DMS114 treated with DMSO at 0.1 percent for 48 hours (cell line): ENCODE measurements at regions not wholly inside any gene's neighbourhood (a gene's known extent, or its start where the extent isn't known, plus 50 kb on each side); places are given as distances from the start of the nearest gene placed in this dataset.
"Not testable (repeated sequence)": the region's sequence is repeated elsewhere in the genome, so short reads cannot be mapped to it uniquely, and the experiment has no call there.

Source experiments
- DNase-seq: peaks from one replicate; lab custom pipeline; 2025; ENCODE audit not compliant: unreplicated experiment; lab: John Stamatoyannopoulos, UW

DNA sequence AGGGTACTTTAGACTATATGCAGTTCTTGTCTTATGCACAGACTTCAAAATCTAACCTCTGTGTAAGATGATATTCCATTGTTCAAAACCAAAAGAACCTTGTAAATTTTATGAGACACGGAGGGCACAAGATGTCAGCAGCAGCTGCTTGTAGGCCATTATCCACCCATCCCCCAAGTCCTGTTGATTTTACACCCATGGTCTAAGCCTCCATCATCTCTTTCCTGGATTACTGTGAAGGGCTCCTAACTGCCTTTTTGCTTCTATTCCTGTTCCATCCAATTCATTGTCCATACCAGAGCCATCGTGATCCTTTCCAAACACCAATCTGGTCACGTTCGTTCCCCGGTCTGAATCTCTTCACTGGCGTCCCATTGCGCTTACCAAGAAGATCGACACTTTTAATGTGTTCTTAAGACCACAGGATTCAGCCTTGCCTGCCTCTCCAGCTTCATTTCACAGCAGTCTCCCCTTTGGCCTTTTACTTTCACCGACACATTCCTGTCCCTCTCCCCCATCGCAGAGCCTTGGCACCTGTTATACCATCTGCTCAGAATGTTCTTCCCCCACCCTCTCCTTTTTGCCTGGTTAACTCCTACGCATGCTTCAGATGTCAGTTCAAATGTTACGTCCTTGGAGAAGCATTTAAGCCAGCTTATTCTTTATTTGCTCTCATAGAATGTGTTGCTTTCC, 107.3 kb upstream of the POU3F1 start:
- DNase-seq: no peak

DNA sequence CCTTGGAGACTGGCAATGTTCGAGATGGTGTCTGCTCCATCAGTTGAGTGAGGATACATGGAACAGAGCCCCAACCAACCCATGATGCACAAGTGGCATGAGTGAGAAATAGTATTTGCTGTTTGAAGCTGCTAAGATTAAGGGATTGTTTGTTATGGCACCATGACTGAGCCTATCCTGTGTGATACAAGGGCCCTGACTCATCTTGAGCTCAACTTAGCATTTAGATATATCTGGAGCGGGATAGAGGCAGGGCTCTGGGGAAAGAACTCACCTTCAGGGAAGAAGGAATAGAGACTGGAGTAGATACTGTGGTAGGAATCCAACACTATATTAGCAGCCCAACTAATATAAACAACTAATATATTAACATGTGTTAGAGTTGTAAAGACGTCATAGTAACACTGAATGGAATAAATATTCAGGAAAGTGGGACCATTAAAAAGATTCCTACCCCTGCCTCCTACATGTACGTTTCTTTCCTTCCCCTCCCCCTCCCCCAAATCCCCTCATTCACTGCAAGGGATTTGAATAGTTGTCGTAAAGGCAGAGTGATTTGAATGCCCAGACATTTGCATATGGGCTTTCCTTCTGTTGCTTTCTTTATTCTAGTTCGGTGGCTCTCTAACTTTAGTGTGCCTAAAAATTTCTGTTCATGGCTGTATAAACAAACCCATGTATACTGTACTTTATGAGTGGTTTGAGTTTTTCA, 106.6 kb upstream of the POU3F1 start:
- no peak for DNase-seq

DNA sequence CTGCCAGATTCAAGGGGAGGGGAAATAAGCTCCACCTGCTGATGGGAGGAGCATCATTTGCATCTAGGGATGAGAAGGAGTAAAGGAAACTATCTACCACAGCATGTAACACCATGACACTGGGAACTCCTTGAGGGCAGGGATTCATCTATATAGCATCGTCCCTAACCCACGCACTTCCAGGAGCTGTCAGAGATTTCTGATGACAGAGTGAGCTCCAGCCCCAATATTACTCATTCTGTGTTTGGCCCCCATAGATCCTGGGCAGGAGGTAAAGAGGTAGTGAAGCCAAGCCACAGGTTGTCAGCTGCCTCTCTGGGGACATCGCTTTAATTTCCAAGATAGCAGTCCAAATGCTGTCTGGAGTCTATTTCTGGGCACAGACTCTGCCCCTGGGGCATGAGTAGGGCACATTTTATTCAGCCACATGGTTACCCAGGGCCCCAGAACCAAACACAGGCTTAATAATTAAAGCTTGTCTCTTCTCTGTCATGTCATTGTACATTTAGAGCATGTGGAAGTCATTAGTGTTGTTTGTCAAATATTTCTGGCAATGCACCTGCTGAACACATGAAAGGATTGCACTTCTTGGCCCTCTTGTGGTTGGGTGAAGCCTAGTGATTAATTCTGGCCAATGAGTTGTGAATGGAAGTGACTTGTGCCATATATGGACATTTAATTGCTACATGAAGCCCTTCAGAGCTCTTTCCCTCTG, 105.9 kb upstream of the POU3F1 start:
- DNase-seq: no peak

DNA sequence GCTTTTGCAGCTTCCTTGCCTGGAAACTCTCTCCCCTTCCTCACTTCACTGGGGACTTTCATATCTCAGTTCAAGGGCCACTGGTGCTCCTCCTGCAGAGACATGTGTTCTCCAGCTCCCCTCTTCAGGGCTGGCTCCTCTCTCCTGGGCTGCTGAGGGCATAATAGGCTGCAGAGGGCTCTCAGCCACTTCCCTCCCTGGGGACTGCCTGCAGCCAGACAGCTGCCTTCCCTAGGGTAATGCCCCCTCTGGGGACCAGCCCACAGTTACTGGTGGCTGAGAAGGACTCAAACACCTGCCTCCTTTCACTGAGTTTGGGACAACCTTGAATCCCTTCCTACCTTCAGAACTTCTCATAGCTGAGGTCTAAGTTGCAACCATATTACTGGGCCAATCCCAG, 104.8 kb upstream of the POU3F1 start:
- no peak for DNase-seq

DNA sequence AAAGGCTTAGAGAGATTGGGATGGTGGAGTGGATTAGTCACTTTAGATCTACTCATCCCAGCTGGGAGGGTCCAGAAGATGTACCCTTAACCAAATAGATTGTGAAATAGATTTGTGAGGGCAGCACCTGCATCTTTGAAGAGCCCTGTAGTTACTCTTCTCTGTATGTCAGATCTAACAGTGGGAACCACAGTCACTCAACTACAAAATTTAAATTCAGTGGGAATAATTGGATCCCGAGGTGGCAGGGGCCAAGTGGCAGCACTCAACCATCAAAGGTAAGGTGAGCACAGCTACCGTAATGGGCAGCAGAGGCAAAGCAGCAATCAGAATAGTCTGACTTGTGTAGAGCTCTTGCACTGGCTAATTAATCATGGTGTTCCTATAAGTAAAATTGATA, 99.5 kb upstream of the POU3F1 start:
- not testable (repeated sequence) for DNase-seq

DNA sequence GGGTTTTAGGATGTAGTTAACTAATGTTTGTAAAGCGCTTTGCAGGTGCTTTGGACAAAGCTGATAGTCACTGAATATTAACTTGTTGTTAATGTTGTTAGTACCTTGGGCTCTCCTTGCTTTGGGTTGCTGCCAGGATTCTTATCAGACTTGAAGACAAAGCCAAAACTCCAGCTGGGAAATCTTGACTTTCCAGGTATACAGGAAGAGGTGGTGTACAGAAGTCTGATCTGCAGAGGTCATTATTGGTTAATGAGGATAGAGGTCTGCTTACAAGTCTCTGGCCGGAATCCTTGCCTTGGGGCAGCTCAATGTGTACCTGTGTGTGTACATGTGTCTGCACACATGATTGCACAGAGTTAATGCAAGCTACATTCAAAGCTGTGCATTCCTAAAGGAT, 96.0 kb upstream of the POU3F1 start:
- DNase-seq: no peak

DNA sequence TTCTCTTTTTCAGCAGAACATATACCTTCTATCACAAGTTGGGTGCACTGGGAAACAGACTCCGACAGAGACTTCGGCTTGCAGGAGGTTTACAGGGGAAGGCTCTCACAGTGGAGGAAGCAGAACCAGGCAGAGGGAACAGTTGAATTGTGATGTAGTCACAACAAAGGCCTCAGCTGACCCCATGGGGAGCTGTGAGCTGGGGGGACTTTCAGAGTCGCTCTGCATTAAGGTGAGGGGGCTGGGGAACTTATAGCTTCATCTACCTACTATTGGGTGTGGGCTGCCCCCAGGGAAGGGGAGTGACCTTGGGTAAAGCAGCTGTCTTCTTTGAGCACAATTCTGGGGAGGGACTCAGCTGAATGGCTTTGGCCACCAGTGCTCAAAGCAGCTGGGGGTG, 94.9 kb upstream of the POU3F1 start:
- no peak for DNase-seq

DNA sequence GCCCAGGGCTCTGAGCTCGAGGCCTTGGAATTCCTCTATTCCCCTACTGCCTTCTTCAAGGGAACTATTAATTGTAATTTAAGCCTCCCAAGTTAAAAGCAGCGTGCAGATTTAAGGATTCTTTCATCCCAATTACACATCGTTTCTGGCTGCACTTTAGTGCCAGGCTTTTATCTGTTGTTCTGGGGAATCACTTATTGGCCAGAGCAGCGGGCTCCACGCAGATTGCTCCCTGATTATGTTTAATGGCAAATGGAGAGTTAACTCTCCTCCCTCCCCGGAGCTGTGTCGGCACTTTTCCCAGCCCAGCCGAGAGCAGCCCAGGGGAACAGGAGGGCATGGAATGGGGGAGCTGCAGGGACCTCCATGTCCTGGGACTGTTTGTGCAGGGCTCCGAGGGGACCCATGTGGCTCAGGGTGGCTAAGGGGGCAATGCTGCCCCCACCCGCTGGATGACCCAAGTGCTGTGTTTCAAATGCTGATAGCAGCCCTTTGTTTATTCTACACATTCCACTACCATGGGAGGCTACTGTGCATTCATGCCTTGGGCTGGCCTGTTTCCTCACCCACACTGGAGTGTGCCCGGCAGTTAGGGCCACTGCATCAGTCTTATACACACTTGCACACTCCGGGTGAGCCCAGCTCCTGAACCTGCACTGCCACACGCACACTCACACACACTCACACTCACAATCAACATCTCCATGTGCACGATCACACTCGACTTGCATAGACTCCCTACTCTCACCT, 93.3 kb upstream of the POU3F1 start:
- no peak for DNase-seq

DNA sequence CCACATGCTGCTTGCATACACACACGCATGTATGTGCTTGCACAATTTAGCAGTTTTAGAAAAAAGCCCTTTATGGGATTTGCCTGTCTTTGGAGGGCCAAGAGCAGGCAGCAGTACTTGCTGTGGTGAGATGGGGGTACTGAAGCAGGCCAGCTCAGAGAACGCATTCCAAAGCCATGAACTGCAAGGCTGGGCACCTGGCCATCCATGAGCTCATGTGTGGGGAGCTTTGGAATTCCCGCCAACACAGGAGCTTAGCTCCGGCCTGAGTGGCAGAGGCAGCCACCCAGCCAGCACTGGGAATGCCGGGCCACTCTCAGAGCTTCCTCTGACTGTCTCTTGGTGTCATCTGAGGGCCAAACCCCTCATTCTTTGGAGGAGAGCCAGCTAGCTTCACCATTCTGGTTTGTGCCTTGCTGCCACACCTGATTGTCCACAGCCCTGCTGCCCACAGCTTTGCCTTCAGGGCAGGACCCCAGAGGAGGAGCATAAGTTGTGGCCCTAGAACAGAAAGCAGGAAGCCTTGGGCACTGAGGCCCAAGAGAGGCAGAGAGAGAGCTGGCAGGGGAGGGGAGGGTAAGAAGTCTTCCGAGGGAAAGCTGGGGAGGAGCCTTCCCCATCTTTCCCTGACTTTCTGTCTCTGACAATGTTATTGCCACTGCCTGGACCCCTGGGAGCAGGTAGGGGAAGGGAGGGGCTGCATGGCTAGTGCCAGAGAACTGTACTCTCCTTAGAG, 92.1 kb upstream of the POU3F1 start:
- DNase-seq: no peak

DNA sequence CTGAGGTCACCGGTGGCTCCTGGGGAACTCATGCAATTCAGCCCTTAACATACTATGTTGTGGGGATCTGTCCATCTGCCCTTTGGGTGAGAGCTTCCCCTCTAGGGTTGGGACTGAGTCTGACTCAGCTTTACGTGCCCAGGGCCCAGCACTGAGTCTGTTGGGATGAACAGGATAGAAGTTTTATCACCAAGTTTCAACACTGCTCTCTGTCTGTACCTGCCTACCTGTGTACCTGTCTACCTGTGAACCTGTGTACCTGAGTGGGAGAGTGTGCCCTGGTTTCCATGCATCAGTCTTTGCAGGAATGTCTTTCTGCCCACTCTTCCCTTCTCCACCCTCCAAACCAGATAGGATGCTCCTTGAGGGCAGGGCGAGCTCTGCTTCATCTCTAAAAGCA, 90.6 kb upstream of the POU3F1 start:
- no peak for DNase-seq

DNA sequence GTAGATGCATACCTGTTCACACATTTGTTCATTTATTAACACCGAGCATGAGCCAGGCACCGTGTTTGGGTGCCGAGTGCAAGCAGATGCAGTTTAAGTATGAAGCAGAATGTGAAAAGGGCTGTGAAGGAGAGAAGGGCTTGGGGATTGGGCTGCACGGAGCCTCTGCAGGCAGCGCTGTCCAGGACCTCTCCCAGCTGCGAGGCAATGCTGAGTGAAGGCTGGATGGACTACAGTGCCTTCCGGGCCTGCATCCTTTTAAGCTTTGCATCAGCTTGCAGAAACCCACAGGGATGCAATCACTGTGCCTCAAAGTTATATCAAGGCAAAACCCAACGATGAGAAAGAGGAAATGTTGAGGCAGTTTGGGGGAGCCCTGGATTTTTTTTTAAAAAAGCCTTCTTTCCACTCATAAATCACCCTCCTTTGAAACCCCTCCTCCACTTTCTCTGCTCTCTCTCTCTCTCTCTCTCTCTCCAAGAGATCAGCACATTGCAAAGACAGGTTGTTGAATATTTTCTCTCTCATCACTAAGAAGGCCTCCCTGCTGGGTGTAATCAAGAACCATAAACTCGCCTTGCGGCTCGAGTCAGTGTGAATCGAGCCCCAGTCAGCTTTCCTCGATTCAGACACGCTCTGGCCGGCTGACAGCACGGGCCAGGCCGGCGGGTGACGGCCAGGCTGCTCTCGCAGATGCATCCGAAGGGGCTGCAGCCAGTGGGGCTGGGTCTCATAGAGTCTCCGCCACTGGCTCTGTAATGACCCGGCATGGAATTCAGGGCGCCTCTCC, 89.2 kb upstream of the POU3F1 start:
- no peak for DNase-seq

DNA sequence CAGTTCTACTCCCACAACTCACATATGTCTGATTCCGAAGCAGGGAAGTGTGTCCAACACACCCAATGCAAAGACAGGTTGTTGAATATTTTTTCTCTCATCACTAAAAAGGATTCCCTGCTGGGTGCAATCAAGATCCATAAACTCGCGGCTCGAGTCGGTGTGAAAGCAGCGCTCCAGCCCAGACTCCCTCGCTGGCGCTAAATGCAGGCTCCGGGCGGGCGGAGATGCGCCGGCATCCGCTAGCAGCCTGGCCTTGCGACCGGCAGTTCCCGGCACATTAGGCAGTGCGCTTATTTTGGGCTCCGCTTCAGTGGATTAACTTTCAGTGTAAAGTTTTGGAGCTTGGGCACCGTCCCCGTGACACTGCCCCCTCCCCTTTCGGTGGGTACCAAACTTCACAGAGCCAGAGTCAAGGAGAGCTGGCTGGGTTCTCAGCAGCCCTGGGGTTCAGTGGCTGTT, 87.7 kb upstream of the POU3F1 start:
- DNase-seq: no peak

DNA sequence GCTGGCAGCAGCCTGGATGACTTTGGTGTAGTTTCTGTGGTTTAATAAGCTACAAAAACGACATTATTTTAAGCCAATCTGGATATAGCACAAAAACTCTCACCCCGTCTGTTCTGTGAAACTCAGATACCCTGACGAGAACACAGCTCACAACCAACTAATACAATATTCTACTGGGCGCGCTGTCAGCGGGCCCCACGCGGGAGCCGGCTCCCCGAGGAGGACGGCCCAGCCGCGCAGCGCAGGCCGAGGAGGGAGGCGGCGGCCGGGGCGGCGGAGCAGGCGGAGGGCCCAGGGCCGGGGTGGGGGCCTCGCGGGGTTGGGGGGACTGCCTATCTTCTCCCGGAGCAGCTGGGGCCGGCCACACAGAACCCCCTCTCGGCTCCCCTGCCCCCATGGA, 87.2 kb upstream of the POU3F1 start:
- no peak for DNase-seq

DNA sequence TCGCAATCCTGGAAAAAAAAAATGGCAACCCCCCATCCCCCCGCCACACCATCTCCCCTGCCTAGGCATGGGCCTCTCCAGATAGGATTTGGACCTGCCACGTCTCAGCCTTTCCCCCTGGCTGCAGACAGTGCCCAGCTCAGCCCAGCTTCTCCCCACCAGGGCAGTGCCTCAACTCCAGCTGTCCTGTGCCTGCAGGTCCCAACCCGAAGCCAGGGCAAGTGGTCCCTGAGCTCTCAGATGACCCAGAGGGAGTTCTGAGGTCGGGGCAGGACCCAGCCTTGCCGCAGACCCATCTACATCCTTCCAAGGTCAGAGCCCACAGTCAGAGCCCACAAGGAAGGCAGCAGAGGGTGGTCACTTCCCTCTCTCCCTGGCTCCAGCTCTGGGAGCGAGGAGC, 86.7 kb upstream of the POU3F1 start:
- DNase-seq: no peak

DNA sequence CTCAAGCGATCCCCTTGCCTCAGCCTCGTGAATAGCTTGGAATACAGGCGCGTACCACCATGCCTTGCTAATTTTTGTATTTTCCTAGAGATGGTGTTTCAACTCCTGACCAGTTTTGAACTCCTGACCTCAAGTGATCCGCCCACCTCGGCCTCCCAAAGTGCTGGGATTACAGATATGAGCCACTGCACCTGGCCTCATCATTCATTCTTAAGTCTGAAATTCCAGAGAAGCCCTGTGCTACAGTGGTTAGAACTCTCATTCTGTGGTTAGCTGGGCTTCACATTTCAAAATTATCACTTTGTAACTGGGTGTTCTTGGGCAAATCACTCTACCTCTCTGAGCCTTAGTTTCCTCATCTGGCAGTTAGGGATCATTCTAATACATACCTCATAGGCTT, 86.1 kb upstream of the POU3F1 start:
- no peak for DNase-seq

DNA sequence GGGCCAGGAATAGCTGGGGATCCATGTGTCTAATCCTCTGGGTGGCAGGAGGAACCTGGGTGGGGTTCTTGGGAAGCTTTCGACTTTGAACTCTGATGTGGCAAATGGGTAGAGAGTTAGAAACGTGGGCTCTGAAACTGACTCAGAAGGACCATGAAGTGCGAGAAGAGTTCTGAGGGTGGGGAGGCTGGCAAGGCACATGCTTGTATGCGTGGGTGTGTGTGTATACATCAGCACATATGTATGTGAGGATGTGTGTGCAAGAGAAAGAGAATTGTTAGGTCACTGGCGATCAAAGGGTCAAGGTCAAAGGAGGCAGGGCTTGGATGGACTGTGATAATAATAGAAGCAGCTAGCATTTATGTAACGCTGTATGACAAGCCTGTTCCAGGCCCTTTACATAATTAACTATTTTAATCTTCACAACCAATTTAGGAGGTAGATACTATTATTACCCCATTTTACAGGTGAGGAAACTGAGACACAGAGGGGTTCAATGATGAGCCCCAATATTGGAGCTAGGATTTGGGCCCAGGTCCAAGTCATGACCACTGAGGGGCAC, 84.5 kb upstream of the POU3F1 start:
- DNase-seq: no peak

DNA sequence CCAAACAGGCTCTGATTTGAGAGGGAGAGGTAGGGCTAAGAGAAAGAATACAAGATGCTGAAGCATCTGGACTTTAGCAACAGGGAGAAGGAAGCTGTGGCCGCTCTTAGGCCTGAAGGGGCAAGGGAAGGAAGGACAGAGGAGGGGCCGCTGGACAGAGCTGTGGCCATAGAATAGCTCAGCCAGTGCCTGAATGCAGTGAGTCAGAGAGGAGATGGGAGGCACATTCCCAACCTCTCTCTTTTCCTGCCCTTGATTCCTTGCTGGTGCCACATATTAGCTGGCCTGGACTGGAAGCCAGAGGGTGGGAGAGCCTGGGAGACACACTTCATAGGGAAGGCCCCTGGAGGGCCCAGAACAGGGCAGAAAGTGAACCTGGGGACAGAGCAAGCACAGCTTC, 83.4 kb upstream of the POU3F1 start:
- DNase-seq: no peak

DNA sequence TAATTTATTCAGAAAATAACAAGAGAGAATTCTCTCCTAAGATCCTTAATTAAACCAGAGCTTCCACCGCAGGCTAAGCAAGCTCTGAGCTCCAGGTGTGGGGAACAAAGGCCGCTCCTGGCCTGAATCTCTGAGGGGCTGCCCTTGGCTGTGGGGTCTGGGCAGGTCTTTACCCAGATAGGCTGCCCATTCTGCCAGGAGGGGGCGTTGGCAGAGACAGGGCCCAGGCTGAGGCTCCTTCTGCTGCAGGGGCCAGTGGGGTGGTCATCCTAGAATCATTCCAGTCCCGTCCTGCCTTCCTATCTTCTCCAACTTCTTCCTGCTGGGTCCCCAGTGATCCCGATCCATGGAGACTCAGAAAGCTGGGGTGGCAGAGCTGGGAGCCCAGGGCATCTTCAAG, 82.9 kb upstream of the POU3F1 start:
- DNase-seq: no peak

DNA sequence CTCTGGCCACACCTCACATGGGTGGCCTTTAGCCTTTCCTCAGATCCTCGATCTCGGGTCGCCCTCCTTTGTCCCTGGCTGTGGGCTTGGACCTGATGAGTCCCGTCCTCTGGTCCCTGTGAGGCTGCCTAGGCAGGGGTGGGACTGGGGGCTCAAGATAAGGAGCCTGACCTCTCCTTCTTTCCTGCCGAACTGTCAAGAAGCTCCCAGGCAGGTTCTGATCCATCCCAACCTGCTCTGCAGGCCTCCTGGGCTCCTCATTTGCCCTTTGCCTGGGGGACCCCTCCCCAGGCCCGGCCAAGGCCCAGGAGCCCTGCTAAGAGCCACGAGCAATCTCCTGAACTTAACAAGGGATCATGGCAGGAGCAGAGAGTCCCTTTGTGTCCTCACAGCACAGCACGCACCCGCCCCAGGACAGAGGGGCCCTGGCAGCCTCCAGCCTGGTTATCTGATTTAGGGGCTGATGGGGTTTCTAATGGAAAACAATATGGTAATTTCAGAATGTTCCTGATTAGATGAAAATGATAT, 82.4 kb upstream of the POU3F1 start:
- DNase-seq: no peak
